ENCODE measurements at regions not wholly inside any gene's neighbourhood (a gene's known extent, or its start where the extent isn't known, plus 50 kb on each side); places are given as distances from the start of the nearest gene placed in this dataset.

- DNase-seq (no peak), ATAC-seq (ENCODE audit: low read depth in 2 of 2) (no peak)
- H3K27me3 ChIP-seq (ENCODE audit: control insufficient read depth, insufficient read depth, low read length): no peaks in the 10 kb centered on the region
- no peak overlapping the region for H3K4me3 Mint-ChIP-seq
- H3K4me1 ChIP-seq (ENCODE audit: control insufficient read depth, insufficient read depth, low read length, poor library complexity, severe bottlenecking): peaks cover 13% of the 10 kb centered on the region
- no peak overlapping the region for H3K27ac ChIP-seq (ENCODE audit: insufficient read depth, low read length, poor library complexity, severe bottlenecking)
- no peak overlapping the region for H3K27ac Mint-ChIP-seq
- H3K36me3 ChIP-seq (ENCODE audit: control insufficient read depth, insufficient read depth, low read length): no peaks in the 10 kb centered on the region
- H3K9me3 ChIP-seq (ENCODE audit: control insufficient read depth in 2 of 2, low read length in 2 of 2): no peaks in the 10 kb centered on the region
- H3K4me1 Mint-ChIP-seq: peaks cover 0 to 24% (median 4%) of the 10 kb centered on the region in 4 donors
- no peaks in the 10 kb centered on the region for H3K27me3 Mint-ChIP-seq
- H3K4me3 ChIP-seq (ENCODE audit: low read depth, low read length): no peak overlapping the region
- no peaks in the 10 kb centered on the region for H3K36me3 Mint-ChIP-seq
- H3K9me3 Mint-ChIP-seq: peaks cover 0 to 3% (median 0%) of the 10 kb centered on the region in 7 donors
Observed at GRCh38 chr17:73757420-73757819, 113.2 kb upstream of the SDK2 start.

- Mint-ChIP-seq H3K4me1 (peaks cover 0 to 24% (median 4%) of the 10 kb centered on the region in 4 donors), H3K4me3 (no peak overlapping the region), H3K36me3 (no peaks in the 10 kb centered on the region), H3K27ac (peak overlapping the region; percentile 81 to 98 (median 90)), H3K27me3 (no peaks in the 10 kb centered on the region), H3K9me3 (peaks cover 0 to 3% (median 0%) of the 10 kb centered on the region in 7 donors)
- H3K27ac ChIP-seq (ENCODE audit: insufficient read depth, low read length, poor library complexity, severe bottlenecking): peak overlapping the region; percentile 47
- no peaks in the 10 kb centered on the region for H3K36me3 ChIP-seq (ENCODE audit: control insufficient read depth, insufficient read depth, low read length)
- H3K27me3 ChIP-seq (ENCODE audit: control insufficient read depth, insufficient read depth, low read length): no peaks in the 10 kb centered on the region
- H3K9me3 ChIP-seq (ENCODE audit: control insufficient read depth in 2 of 2, low read length in 2 of 2): no peaks in the 10 kb centered on the region
- H3K4me1 ChIP-seq (ENCODE audit: control insufficient read depth, insufficient read depth, low read length, poor library complexity, severe bottlenecking): peaks cover 13% of the 10 kb centered on the region
- no peak overlapping the region for H3K4me3 ChIP-seq (ENCODE audit: low read depth, low read length)
- DNase-seq: no peak
- ATAC-seq (ENCODE audit: low read depth in 2 of 2): no peak
Observed at GRCh38 chr17:73758245-73758644, 114.0 kb upstream of the SDK2 start.

- ATAC-seq (ENCODE audit: low read depth in 2 of 2): no peak
- no peaks in the 10 kb centered on the region for H3K27me3 Mint-ChIP-seq
- H3K4me1 ChIP-seq (ENCODE audit: control insufficient read depth, insufficient read depth, low read length, poor library complexity, severe bottlenecking): peaks cover 13% of the 10 kb centered on the region
- H3K4me3 ChIP-seq (ENCODE audit: low read depth, low read length): no peak overlapping the region
- H3K9me3 Mint-ChIP-seq: peaks cover 0 to 3% (median 0%) of the 10 kb centered on the region in 7 donors
- H3K36me3 Mint-ChIP-seq: no peaks in the 10 kb centered on the region
- H3K36me3 ChIP-seq (ENCODE audit: control insufficient read depth, insufficient read depth, low read length): no peaks in the 10 kb centered on the region
- H3K9me3 ChIP-seq (ENCODE audit: control insufficient read depth in 2 of 2, low read length in 2 of 2): no peaks in the 10 kb centered on the region
- H3K27ac ChIP-seq (ENCODE audit: insufficient read depth, low read length, poor library complexity, severe bottlenecking): no peak overlapping the region
- H3K27me3 ChIP-seq (ENCODE audit: control insufficient read depth, insufficient read depth, low read length): no peaks in the 10 kb centered on the region
- H3K4me1 Mint-ChIP-seq: peaks cover 0 to 24% (median 4%) of the 10 kb centered on the region in 4 donors
- no peak for DNase-seq
- H3K4me3 Mint-ChIP-seq: no peak overlapping the region
- peak overlapping the region in 1 of 3 donors; percentile 65 for H3K27ac Mint-ChIP-seq
Observed at GRCh38 chr17:73759324-73759723, 115.1 kb upstream of the SDK2 start.

- H3K4me1 ChIP-seq (ENCODE audit: control insufficient read depth, insufficient read depth, low read length, poor library complexity, severe bottlenecking): peaks cover 13% of the 10 kb centered on the region
- no peaks in the 10 kb centered on the region for H3K36me3 Mint-ChIP-seq
- DNase-seq (no peak), ATAC-seq (ENCODE audit: low read depth in 2 of 2) (no peak)
- H3K27me3 Mint-ChIP-seq: no peaks in the 10 kb centered on the region
- peak overlapping the region; percentile 46 to 65 (median 48) for H3K27ac Mint-ChIP-seq
- H3K27me3 ChIP-seq (ENCODE audit: control insufficient read depth, insufficient read depth, low read length): no peaks in the 10 kb centered on the region
- H3K27ac ChIP-seq (ENCODE audit: insufficient read depth, low read length, poor library complexity, severe bottlenecking): no peak overlapping the region
- H3K4me1 Mint-ChIP-seq: peaks cover 0 to 24% (median 4%) of the 10 kb centered on the region in 4 donors
- H3K9me3 Mint-ChIP-seq: no peaks in the 10 kb centered on the region
- H3K4me3 Mint-ChIP-seq: no peak overlapping the region
- no peaks in the 10 kb centered on the region for H3K9me3 ChIP-seq (ENCODE audit: control insufficient read depth in 2 of 2, low read length in 2 of 2)
- H3K4me3 ChIP-seq (ENCODE audit: low read depth, low read length): no peak overlapping the region
- no peaks in the 10 kb centered on the region for H3K36me3 ChIP-seq (ENCODE audit: control insufficient read depth, insufficient read depth, low read length)
Observed at GRCh38 chr17:73759734-73760438, 115.6 kb upstream of the SDK2 start.

- H3K9me3 Mint-ChIP-seq: no peaks in the 10 kb centered on the region
- peaks cover 0 to 24% (median 4%) of the 10 kb centered on the region in 4 donors for H3K4me1 Mint-ChIP-seq
- Histone ChIP-seq H3K27me3 (ENCODE audit: control insufficient read depth, insufficient read depth, low read length) (no peaks in the 10 kb centered on the region), H3K36me3 (ENCODE audit: control insufficient read depth, insufficient read depth, low read length) (no peaks in the 10 kb centered on the region), H3K4me3 (ENCODE audit: low read depth, low read length) (no peak overlapping the region), H3K9me3 (ENCODE audit: control insufficient read depth in 2 of 2, low read length in 2 of 2) (no peaks in the 10 kb centered on the region), H3K4me1 (ENCODE audit: control insufficient read depth, insufficient read depth, low read length, poor library complexity, severe bottlenecking) (peaks cover 13% of the 10 kb centered on the region), H3K27ac (ENCODE audit: insufficient read depth, low read length, poor library complexity, severe bottlenecking) (no peak overlapping the region)
- H3K27me3 Mint-ChIP-seq: no peaks in the 10 kb centered on the region
- peak overlapping the region; percentile 46 to 65 (median 48) for H3K27ac Mint-ChIP-seq
- no peak for ATAC-seq (ENCODE audit: low read depth in 2 of 2)
- no peak overlapping the region for H3K4me3 Mint-ChIP-seq
- H3K36me3 Mint-ChIP-seq: no peaks in the 10 kb centered on the region
- DNase-seq: no peak
Observed at GRCh38 chr17:73760439-73760758, 116.2 kb upstream of the SDK2 start.

- Histone ChIP-seq H3K36me3 (ENCODE audit: control insufficient read depth, insufficient read depth, low read length) (no peaks in the 10 kb centered on the region), H3K4me1 (ENCODE audit: control insufficient read depth, insufficient read depth, low read length, poor library complexity, severe bottlenecking) (no peaks in the 10 kb centered on the region), H3K9me3 (ENCODE audit: control insufficient read depth in 2 of 2, low read length in 2 of 2) (no peaks in the 10 kb centered on the region), H3K27ac (ENCODE audit: insufficient read depth, low read length, poor library complexity, severe bottlenecking) (no peak overlapping the region), H3K4me3 (ENCODE audit: low read depth, low read length) (no peak overlapping the region), H3K27me3 (ENCODE audit: control insufficient read depth, insufficient read depth, low read length) (no peaks in the 10 kb centered on the region)
- no peaks in the 10 kb centered on the region for H3K9me3 Mint-ChIP-seq
- no peak overlapping the region for H3K27ac Mint-ChIP-seq
- no peaks in the 10 kb centered on the region for H3K36me3 Mint-ChIP-seq
- H3K27me3 Mint-ChIP-seq: no peaks in the 10 kb centered on the region
- no peak for ATAC-seq (ENCODE audit: low read depth in 2 of 2)
- peaks cover 0 to 3% (median 0%) of the 10 kb centered on the region in 4 donors for H3K4me1 Mint-ChIP-seq
- DNase-seq: no peak
- no peak overlapping the region for H3K4me3 Mint-ChIP-seq
Observed at GRCh38 chr17:73765824-73766563, 121.7 kb upstream of the SDK2 start.

- H3K27ac Mint-ChIP-seq: peak overlapping the region in 1 of 3 donors; percentile 34
Observed at GRCh38 chr17:73767696-73768095, 123.5 kb upstream of the SDK2 start.

GRCh38 chr17:73768691-73769090, 124.4 kb upstream of the SDK2 start:
- no peaks in the 10 kb centered on the region for H3K9me3 ChIP-seq (ENCODE audit: control insufficient read depth in 2 of 2, low read length in 2 of 2)
- no peak for ATAC-seq (ENCODE audit: low read depth in 2 of 2)
- Mint-ChIP-seq H3K27ac (no peak overlapping the region), H3K4me3 (no peak overlapping the region), H3K27me3 (peaks cover 5% of the 10 kb centered on the region), H3K9me3 (no peaks in the 10 kb centered on the region), H3K36me3 (no peaks in the 10 kb centered on the region), H3K4me1 (no peaks in the 10 kb centered on the region)
- DNase-seq: no peak
- H3K27me3 ChIP-seq (ENCODE audit: control insufficient read depth, insufficient read depth, low read length): no peaks in the 10 kb centered on the region
- no peaks in the 10 kb centered on the region for H3K36me3 ChIP-seq (ENCODE audit: control insufficient read depth, insufficient read depth, low read length)
- H3K4me1 ChIP-seq (ENCODE audit: control insufficient read depth, insufficient read depth, low read length, poor library complexity, severe bottlenecking): no peaks in the 10 kb centered on the region
- H3K27ac ChIP-seq (ENCODE audit: insufficient read depth, low read length, poor library complexity, severe bottlenecking): no peak overlapping the region
- no peak overlapping the region for H3K4me3 ChIP-seq (ENCODE audit: low read depth, low read length)

More at GRCh38 chr17:73767696-73768095, 123.5 kb upstream of the SDK2 start:
- no peak overlapping the region for H3K4me3 Mint-ChIP-seq
- no peaks in the 10 kb centered on the region for H3K36me3 ChIP-seq (ENCODE audit: control insufficient read depth, insufficient read depth, low read length)
- no peaks in the 10 kb centered on the region for H3K4me1 ChIP-seq (ENCODE audit: control insufficient read depth, insufficient read depth, low read length, poor library complexity, severe bottlenecking)
- no peaks in the 10 kb centered on the region for H3K27me3 ChIP-seq (ENCODE audit: control insufficient read depth, insufficient read depth, low read length)
- no peak overlapping the region for H3K4me3 ChIP-seq (ENCODE audit: low read depth, low read length)
- H3K36me3 Mint-ChIP-seq: no peaks in the 10 kb centered on the region
- no peaks in the 10 kb centered on the region for H3K4me1 Mint-ChIP-seq
- ATAC-seq (ENCODE audit: low read depth in 2 of 2): no peak
- H3K9me3 Mint-ChIP-seq: no peaks in the 10 kb centered on the region
- no peaks in the 10 kb centered on the region for H3K27me3 Mint-ChIP-seq
- no peak overlapping the region for H3K27ac ChIP-seq (ENCODE audit: insufficient read depth, low read length, poor library complexity, severe bottlenecking)
- no peak for DNase-seq
- no peaks in the 10 kb centered on the region for H3K9me3 ChIP-seq (ENCODE audit: control insufficient read depth in 2 of 2, low read length in 2 of 2)
